NB4 (cell line): ENCODE measurements at regions not wholly inside any gene's neighbourhood (a gene's known extent, or its start where the extent isn't known, plus 50 kb on each side); places are given as distances from the start of the nearest gene placed in this dataset.

ENCODE experiments used
- CTCF ChIP-seq: IDR thresholded peaks from one replicate; pipeline ENCODE4 v1.5.1; 2012; ENCODE audit warnings: low read depth, low read length
- MAX ChIP-seq: IDR thresholded peaks from 2 replicates; pipeline ENCODE4 v1.6.1; 2011; ENCODE audit warnings: low read depth, low read length
- POLR2A ChIP-seq: IDR thresholded peaks from 2 replicates; pipeline ENCODE4 v1.6.1; 2011; ENCODE audit warnings: mild to moderate bottlenecking; ENCODE audit not compliant: insufficient read length; ENCODE audit errors: extremely low read depth

DNA sequence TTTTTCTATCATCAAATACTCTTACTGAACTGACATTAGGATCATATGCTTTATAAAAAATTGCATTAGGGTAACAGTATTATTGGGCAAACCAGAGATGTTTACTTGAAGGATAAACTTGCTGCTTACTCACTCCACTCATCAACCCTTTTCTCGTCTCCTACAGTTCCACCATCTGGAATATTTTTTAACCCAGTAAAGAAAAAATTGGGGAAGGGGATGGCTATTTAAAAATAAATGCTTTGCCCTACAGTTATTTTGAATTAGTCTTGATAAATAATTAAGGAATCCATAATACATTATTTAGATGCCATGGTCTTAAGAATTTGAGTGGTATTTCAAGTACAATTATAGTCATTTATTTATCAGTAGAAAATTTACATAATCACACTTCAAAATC, 225.8 kb downstream of the MEF2C start:
- TF ChIP-seq CTCF (no peak), POLR2A (no peak), MAX (no peak)
